ENCODE measurements at regions not wholly inside any gene's neighbourhood (a gene's known extent, or its start where the extent isn't known, plus 50 kb on each side); places are given as distances from the start of the nearest gene placed in this dataset.
"Not testable (repeated sequence)": the region's sequence is repeated elsewhere in the genome, so short reads cannot be mapped to it uniquely, and the experiment has no call there.

- no peak for DNase-seq
Observed at GRCh38 chr7:34207810-34208209, 302.5 kb downstream of the BMPER start.

GRCh38 chr7:34208878-34209621 is 303.7 kb downstream of the BMPER start:
- DNase-seq: no peak

GRCh38 chr7:34211018-34211417 is 305.7 kb downstream of the BMPER start:
- no peak for DNase-seq

GRCh38 chr7:34217972-34218371 is 312.6 kb downstream of the BMPER start:
- no peak for DNase-seq

DNA sequence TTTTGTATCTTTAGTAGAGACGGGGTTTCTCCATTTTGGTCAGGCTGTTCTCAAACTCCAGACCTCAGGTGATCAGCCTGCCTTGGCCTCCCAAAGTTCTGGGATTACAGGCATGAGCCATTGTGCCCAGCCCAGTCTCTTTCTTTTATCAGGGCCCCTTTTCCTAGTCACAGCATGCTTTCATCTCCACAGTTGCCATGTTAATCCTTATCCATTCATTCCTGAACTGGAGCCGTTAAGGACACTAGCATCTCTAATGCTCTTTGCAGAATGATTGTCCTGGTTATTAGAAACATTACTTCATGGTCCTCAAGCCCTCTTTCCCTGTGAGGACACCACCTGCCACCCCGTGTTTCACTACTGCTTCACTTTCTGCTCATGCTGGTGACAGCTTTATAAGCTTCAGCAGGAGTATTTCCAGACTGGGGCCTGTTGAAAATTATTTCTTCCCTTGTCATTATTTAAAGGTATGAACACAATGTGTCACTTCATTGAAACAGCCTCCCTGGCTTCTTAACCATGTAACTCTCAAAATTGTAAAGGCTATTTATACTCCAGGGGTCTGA is 313.9 kb downstream of the BMPER start:
- no peak for DNase-seq

GRCh38 chr7:34220506-34221185 is 315.3 kb downstream of the BMPER start:
- DNase-seq: no peak

DNA sequence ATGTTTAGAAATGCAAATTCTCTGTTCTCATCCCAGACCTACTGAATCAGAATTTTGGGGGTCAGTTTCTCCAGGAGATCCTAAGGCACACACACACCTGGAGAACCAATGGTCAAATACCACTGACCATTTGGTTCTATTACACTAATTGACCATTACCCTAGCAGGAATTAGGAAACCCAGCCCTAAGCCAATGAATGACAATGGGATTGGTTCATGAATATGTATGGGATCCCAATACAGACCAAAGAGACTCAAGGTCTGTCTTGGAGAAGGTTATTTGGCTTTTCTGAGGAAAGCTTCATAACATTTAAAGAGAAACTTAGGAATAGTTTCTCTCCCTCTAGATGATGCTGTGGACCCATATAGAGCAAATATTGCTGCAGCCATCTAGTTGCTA is 317.0 kb downstream of the BMPER start:
- DNase-seq: no peak

- no peak for DNase-seq
Observed at GRCh38 chr7:34222722-34223121, 317.4 kb downstream of the BMPER start.

DNA sequence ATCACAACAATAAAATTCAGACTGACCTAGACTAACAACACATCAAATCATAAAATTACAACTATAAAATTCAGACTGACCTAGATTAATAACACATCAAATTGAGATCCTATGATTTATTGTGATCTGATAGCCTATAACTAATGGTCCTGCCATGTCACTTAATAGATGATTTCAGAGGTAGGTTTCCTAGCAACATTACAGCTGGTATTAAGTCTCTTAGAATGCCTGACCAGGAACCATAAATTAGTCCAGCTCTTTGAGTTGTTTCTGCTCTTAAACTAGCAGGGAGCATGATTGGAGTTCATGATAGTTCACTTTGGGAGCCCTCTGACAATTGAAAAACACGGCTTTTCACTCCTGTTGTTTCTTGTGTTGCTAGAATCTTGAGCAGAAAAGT is 318.9 kb downstream of the BMPER start:
- DNase-seq: no peak

DNA sequence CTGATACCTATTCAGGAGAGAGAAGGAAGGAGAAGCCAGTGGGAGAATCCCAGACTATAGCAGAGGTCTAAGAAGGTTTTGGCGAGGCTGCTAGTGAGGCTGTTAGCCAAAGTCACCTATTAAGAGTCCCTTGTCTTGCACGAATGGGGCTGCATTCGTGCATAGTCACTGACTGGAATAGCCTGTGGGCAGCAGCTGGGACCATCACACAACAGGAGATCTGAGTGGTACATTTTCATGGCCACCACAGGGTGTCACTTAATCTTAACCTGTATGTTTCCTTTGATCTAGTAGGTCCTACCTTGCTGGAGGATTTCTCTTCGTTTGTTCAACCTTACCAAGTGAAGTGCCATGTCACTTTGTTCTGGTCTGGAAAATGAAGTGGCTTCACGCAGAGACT is 319.9 kb downstream of the BMPER start:
- no peak for DNase-seq

GRCh38 chr7:34227525-34227924 is 322.2 kb downstream of the BMPER start:
- no peak for DNase-seq

- not testable (repeated sequence) for DNase-seq
Observed at GRCh38 chr7:34235101-34235500, 329.8 kb downstream of the BMPER start.

DNA sequence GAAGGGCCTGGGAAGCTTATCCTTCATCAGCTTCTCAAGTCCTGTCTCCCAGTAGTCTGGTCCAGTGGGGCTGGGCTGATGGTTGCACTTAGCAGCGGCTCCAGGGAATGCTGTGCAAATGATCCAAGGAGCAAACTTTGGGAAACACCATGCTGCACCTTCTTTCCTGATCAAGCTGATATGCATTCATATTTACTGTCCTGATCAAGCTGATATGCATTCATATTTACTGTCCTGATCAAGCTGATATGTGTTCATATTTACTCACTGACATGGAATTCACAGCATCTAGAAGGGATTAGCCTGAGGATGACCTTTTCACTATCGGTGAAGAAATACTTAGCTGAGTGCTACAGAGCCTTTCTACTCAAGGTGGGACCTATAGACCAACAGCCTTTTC is 330.7 kb downstream of the BMPER start:
- no peak for DNase-seq

DNA sequence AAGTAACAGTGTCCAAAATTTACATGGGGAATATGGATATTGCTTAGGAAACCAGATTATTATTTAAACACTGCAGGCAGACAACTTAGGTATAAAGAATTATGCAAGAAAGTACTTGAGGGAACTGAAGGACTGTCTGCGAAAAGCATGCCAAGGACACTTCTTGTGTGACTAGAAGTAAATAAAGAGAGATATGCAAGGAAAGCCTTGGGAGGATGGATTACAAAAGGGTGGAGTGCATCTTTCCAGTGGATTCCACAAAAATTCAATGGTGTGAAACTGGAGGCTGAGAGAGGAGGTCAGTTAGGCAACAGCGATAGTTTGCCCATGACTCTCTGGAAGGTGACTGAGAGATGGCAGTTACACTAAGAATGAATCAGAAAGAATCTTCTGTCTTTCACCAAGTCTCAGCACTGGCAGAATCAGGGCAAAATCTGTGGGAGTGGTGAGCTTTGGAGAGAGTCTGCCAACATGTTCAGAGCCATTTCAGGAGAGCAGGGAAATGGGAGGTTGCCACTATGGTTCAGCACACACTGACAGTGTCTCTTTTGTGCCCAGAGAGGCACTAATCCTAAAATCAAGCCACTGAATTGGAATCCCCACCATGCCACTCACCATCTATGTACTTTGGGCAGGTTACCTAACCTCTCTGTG is 331.6 kb downstream of the BMPER start:
- DNase-seq: no peak

DNA sequence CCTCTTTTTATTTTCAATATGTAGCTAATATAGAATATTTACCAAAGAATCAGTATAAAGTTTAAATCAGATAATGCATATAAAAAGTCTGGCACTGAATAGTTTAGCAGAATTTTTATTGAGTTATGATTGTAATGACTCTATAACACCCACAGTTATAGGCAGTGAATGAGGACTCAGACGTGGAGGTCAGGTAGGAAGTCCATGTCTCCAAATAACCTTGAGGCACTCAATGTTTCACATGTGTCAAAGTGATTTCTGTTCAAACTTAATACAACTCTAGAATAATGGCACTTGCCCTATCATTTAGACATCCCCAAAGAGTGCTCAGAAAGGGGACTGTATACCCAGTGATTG is 332.1 kb downstream of the BMPER start:
- DNase-seq: no peak

DNA sequence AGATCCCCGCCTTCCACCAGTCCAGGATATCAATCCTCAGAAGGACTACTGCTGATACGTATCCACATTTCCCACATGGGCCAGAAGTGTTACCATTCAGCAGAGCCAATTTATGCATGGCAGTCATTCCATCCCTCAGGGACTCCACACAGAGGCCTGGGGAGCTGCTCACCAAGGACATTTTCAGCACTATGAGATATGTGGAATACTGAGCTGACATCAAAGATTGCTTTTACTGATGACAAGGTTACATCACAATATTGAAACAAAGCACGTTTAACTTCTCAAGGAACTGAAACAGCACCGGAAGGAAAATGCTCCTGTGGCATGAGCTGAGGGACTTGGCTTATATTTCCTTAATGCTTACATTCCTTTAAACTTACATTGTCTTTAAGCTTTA is 335.1 kb downstream of the BMPER start:
- no peak for DNase-seq

- no peak for DNase-seq
Observed at GRCh38 chr7:34242391-34242790, 337.1 kb downstream of the BMPER start.

GRCh38 chr7:34245246-34245645 is 339.9 kb downstream of the BMPER start:
- DNase-seq: no peak

GRCh38 chr7:34247468-34247867 is 342.1 kb downstream of the BMPER start:
- DNase-seq: no peak

- no peak for DNase-seq
Observed at GRCh38 chr7:34249192-34249591, 343.9 kb downstream of the BMPER start.

DNA sequence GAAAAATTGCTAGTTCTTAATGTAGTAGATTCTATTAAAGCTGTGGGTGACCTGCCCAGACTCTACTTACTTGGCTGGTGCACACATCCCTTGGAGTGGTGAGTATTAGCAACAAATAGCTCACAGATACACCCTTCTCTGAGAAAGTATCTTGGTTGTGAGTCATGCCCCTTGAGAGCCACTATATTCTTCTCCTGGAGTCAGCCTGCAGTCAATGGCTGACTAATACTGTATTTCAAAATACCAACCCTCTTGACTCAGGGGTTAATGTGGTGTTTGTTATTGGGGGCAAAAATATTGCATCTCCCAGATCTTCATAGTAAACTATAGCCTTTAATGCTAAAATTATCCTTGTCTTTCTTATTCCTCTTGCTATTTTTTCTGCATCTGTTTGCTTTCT is 354.9 kb downstream of the BMPER start:
- DNase-seq: no peak

- no peak for DNase-seq
Observed at GRCh38 chr7:34263168-34263567, 357.8 kb downstream of the BMPER start.

- no peak for DNase-seq
Observed at GRCh38 chr7:34269084-34269483, 363.7 kb downstream of the BMPER start.

DNA sequence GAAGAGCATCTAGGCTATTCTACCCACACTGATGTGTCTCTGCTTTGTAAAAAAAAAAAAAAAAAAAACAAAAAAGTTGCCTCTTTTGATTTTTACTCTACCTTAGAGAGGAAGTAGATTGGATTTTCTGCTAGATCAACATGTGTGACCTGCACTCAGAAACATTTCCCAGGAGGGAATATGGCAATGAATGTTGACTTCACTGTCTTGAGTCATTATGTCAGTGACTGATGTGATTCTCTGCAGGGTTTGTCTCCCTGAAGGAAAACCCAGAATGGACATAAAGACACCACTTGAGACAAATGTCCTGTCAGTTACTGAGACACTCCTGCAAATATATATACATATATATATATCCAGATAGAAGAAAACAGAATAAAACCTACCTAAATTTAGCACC is 370.3 kb downstream of the BMPER start:
- DNase-seq: no peak

Measured in activated naive CD4-positive, alpha-beta T cell (primary cell).